Transverse colon (tissue), 3 donors: ENCODE measurements at regions not wholly inside any gene's neighbourhood (a gene's known extent, or its start where the extent isn't known, plus 50 kb on each side); places are given as distances from the start of the nearest gene placed in this dataset.

Experiments
- EP300 ChIP-seq: sonication (generic); formaldehyde crosslinking; IDR thresholded peaks from one replicate; pipeline ENCODE4 v1.6.1; 2017; ENCODE audit warnings: antibody characterized with exemption, low read depth
- POLR2A ChIP-seq: fragments of 450-650 bp; IDR thresholded peaks from one replicate; pipeline ENCODE4 v1.6.1; 2016; ENCODE audit warnings: antibody characterized with exemption, mild to moderate bottlenecking, moderate library complexity
- TF ChIP-seq, protein P1 (sequence below), 5 experiments: fragments of 200-600 bp in 3 of 5; fragments of 450-650 bp in 2 of 5; sonication (generic) in 3 of 5; IDR thresholded peaks; 1 replicate in 2 of 5; 2 replicates in 3 of 5; pipeline ENCODE4 v1.5.1; 2016 to 2017; ENCODE audit warnings: antibody characterized with exemption in 5 of 5, inconsistent platforms in 3 of 5, mild to moderate bottlenecking in 2 of 5, moderate library complexity in 1 of 5

GRCh38 chr5:74285675-74286280, 354.8 kb downstream of the ENC1 start:
- TF ChIP-seq, protein P1, sequence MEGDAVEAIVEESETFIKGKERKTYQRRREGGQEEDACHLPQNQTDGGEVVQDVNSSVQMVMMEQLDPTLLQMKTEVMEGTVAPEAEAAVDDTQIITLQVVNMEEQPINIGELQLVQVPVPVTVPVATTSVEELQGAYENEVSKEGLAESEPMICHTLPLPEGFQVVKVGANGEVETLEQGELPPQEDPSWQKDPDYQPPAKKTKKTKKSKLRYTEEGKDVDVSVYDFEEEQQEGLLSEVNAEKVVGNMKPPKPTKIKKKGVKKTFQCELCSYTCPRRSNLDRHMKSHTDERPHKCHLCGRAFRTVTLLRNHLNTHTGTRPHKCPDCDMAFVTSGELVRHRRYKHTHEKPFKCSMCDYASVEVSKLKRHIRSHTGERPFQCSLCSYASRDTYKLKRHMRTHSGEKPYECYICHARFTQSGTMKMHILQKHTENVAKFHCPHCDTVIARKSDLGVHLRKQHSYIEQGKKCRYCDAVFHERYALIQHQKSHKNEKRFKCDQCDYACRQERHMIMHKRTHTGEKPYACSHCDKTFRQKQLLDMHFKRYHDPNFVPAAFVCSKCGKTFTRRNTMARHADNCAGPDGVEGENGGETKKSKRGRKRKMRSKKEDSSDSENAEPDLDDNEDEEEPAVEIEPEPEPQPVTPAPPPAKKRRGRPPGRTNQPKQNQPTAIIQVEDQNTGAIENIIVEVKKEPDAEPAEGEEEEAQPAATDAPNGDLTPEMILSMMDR (IDR thresholded peaks at IDR 0.05): no peak
- TF ChIP-seq POLR2A: no peak
- TF ChIP-seq EP300: no peak
